ENCODE measurements at regions not wholly inside any gene's neighbourhood (a gene's known extent, or its start where the extent isn't known, plus 50 kb on each side); places are given as distances from the start of the nearest gene placed in this dataset.

DNA sequence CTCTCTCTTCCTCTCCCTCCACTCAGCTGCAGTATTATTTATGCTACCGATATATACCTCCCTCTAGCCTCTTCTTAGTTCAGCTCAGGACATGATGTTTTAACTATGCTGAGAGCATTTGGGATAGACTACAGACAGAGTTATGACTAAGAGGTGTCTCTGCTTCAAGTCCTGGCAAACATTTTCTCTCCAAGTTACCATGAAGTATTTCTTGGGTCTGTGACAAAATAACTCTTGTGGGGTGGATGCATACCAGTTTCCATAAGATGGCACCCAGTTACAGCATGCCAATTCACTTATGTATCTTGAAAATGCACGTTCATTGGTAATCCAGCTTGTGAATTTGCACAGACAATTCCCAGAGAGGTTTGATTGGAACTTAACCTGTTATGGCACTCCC lies 737.6 kb downstream of the SLC4A3 start:
- H2BK12ac ChIP-seq (ENCODE audit: insufficient read length, low read depth, low read length), result no peak overlapping the region
- WGBS (ENCODE audit: extremely low coverage, insufficient read length, low lambda C conversion rate), result no CpG with 5 or more reads among the region's 2 CpGs
- Mint-ChIP-seq H3K27me3 (ENCODE audit: low read depth) (no peaks in the 10 kb centered on the region), H3K4me1 (no peaks in the 10 kb centered on the region), H3K36me3 (ENCODE audit: insufficient read depth in 1 of 3, low read depth in 3 of 3) (peaks cover 0 to 9% (median 2%) of the 10 kb centered on the region in 3 experiments; a peak in 2 of 7 replicates), H3K9me3 (peaks cover 6 to 14% of the 10 kb centered on the region in 2 experiments; a peak in 4 of 5 replicates), H3K27ac (no peak overlapping the region), H3K4me3 (no peak overlapping the region)
- H3K27me3 ChIP-seq (ENCODE audit: insufficient read depth, low read length), result no peaks in the 10 kb centered on the region
- TF ChIP-seq, protein P1, sequence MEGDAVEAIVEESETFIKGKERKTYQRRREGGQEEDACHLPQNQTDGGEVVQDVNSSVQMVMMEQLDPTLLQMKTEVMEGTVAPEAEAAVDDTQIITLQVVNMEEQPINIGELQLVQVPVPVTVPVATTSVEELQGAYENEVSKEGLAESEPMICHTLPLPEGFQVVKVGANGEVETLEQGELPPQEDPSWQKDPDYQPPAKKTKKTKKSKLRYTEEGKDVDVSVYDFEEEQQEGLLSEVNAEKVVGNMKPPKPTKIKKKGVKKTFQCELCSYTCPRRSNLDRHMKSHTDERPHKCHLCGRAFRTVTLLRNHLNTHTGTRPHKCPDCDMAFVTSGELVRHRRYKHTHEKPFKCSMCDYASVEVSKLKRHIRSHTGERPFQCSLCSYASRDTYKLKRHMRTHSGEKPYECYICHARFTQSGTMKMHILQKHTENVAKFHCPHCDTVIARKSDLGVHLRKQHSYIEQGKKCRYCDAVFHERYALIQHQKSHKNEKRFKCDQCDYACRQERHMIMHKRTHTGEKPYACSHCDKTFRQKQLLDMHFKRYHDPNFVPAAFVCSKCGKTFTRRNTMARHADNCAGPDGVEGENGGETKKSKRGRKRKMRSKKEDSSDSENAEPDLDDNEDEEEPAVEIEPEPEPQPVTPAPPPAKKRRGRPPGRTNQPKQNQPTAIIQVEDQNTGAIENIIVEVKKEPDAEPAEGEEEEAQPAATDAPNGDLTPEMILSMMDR (conservative IDR thresholded peaks at IDR 0.05), result no peak
- no peak overlapping the region for H2AK5ac ChIP-seq (ENCODE audit: insufficient read length, low read length)
- no peak overlapping the region for H4K8ac ChIP-seq (replicated peaks; ENCODE audit: insufficient read length, low read depth, low read length)
- no peak overlapping the region for H3K56ac ChIP-seq (ENCODE audit: insufficient read length, low read depth, low read length)
- H4K91ac ChIP-seq (ENCODE audit: insufficient read length, low read depth, low read length), result no peak overlapping the region
- no peak for DNase-seq
- H3K4ac ChIP-seq (ENCODE audit: low read depth, low read length), result no peak overlapping the region
- H3K27ac ChIP-seq (ENCODE audit: insufficient read length, low read depth, low read length), result no peak overlapping the region
- H3K23ac ChIP-seq (ENCODE audit: insufficient read length, low read depth, low read length), result no peak overlapping the region
- H4K5ac ChIP-seq (ENCODE audit: insufficient read length, low read depth, low read length), result no peak overlapping the region
- no peak overlapping the region for H2BK20ac ChIP-seq (ENCODE audit: low read depth, low read length, poor library complexity, severe bottlenecking)
- no peaks in the 10 kb centered on the region for H3K9me3 ChIP-seq (ENCODE audit: control insufficient read depth, low read depth, low read length)
- no peak overlapping the region for H2BK15ac ChIP-seq (ENCODE audit: low read depth, low read length)
- H3K4me1 ChIP-seq (ENCODE audit: insufficient read depth, low read length), result no peaks in the 10 kb centered on the region
- no peaks in the 10 kb centered on the region for H3K79me1 ChIP-seq (ENCODE audit: insufficient read depth, low read depth, low read length, poor library complexity, severe bottlenecking)
- no peak overlapping the region for H2AFZ ChIP-seq (ENCODE audit: low read length)
- H2BK5ac ChIP-seq (ENCODE audit: insufficient read length, low read length), result no peak overlapping the region
- H3K9ac ChIP-seq (ENCODE audit: extremely low read depth, insufficient read length, low read length), result no peak overlapping the region
- H3K18ac ChIP-seq (ENCODE audit: insufficient read length, low read depth, low read length), result no peak overlapping the region
- H2BK120ac ChIP-seq (ENCODE audit: low read depth, low read length, poor library complexity, severe bottlenecking), result no peak overlapping the region
- no peaks in the 10 kb centered on the region for H3K79me2 ChIP-seq (ENCODE audit: insufficient read depth, low read length)
- no peaks in the 10 kb centered on the region for H4K20me1 ChIP-seq (ENCODE audit: control insufficient read depth, insufficient read depth, insufficient read length)
- H3T11ph ChIP-seq (ENCODE audit: low read length), result no peak overlapping the region
- no peaks in the 10 kb centered on the region for H3K23me2 ChIP-seq (ENCODE audit: insufficient read length, low read depth, low read length, poor library complexity, severe bottlenecking)
- H3K4me2 ChIP-seq (ENCODE audit: insufficient read depth, insufficient read length, low read length), result no peak overlapping the region
- no peak overlapping the region for H3K14ac ChIP-seq (ENCODE audit: insufficient read depth, low read length)
